HG03575 (cell line): ENCODE measurements at regions not wholly inside any gene's neighbourhood (a gene's known extent, or its start where the extent isn't known, plus 50 kb on each side); places are given as distances from the start of the nearest gene placed in this dataset.

Experiments
- ATAC-seq: cut with Tn5 transposase; IDR thresholded peaks from one replicate; pipeline ENCODE4 v1.9.1; 2021; ENCODE audit not compliant: unreplicated experiment, insufficient number of reproducible peaks, low FRiP score; ENCODE audit errors: extremely low read depth

DNA sequence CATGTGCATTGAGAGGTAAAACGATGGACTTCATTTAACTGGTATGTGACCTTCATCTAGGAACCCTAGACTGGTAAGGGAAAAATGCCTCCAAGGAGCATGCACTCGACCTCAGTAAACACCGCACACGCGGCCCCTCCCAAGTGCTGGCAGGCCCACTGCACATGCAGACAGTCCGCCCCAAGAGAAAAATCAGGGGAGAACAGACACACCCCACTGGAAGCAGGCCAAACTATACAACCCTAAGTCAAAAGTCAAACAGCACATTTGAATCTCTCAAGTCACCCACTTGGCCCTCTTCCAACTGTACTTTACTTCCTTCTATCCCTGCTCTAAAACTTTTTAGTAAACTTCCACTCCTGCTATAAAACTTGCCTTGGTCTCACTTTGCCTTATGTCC lies 250.1 kb upstream of the HES1 start:
- no peak for ATAC-seq

DNA sequence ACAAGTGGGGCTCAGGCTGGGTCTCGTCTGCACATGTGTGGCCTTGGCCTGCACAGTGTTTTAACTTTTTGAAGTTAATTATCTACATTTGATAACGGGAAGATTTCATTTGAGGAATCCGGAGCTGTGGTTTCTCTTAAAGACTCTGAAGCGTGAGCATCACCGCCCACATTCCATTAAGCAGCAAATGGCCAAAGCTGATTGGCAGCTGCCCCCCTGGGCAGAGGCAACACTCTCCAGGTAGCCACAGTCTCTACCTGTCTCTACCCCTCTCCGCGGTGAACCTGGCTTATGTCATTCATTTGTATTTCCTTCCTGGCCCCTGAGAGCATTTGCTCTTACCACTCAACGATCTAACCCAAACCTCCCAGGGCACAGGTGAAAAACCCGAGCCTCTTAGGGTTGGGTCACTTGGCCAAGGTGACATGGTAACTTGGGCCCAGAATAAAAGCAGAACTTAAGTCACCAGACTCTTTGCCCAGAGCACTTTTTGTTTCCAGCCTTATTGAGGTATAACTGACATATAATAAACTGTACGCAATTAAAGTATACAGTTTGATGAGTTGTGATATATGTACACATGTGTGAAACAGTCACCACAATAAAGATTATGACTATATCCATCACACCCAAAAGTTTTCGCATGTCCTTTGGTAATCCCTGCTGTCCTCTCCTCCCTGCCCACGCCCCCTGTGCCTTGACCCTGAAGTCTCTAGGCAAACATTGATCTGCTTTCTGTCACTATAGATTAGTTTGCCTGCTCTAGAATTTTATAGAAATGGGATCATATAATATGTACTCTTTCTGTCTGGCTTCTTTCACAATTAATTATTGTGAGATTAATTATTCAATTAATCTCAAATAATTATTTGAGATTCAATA lies 245.7 kb upstream of the HES1 start:
- ATAC-seq: no peak

GRCh38 chr3:193894121-193894863 lies 241.7 kb upstream of the HES1 start:
- no peak for ATAC-seq

- ATAC-seq: no peak
Measured at GRCh38 chr3:193895409-193895808, 240.5 kb upstream of the HES1 start.

GRCh38 chr3:193896419-193896818 lies 239.5 kb upstream of the HES1 start:
- no peak for ATAC-seq

GRCh38 chr3:193897288-193897687 lies 238.7 kb upstream of the HES1 start:
- no peak for ATAC-seq

DNA sequence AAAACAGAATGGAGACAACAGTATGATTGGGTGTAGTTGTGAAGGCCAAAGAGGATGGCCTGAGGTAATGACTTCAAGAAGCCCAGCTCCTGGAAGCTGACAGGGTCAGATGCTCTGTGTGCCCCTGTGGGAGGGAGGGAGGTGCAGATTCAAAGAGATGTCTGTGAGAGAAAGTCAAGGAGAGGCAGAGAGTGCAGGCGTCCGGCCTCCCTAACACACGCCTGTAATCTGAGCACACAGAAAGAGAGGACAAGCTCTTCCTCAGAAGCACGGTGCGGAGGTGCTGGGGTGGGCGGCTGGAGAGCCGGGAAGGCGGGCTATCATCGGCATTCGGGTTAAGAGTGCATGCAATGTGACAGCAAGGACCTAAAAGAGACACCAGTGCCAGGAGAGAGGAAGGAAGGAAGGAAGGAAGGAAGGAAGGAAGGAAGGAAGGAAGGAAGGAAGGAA lies 238.2 kb upstream of the HES1 start:
- no peak for ATAC-seq

DNA sequence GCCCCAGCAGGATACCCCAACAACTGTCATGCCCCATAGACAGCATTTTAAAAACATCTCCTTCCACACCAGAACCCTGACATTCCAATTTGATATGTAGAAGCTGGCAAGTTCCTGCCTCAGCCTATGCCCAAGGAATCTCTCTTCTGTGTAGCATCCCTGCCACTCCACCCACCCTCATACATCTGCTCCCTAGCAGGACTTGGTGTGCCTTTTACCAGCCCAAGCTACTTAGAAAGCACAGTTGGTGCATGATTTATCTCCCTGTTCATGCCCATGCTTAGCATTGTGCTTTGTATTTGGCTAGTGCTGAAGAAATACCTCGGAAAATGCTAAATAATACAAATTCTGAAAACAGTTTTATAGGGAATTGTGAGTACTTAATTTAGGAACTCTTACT lies 236.9 kb upstream of the HES1 start:
- no peak for ATAC-seq

GRCh38 chr3:193901007-193901406 lies 234.9 kb upstream of the HES1 start:
- ATAC-seq: no peak

- ATAC-seq: no peak
Measured at GRCh38 chr3:193902607-193903511, 233.1 kb upstream of the HES1 start.

DNA sequence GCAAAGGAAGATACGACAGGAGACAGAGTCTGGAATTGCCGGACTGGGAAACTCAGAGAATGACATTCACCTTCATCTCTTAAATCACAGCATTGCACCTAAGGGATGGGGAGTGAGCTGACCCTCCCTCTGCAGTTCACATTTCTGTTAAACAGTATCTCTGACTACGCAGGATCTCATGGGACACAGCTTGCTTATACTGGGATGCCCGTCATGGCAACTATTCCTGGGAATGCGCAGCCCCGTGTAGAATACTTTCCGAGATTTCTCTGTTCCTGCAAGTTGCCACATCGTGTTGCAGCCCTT lies 232.5 kb upstream of the HES1 start:
- no peak for ATAC-seq

- no peak for ATAC-seq
Measured at GRCh38 chr3:193903966-193904365, 232.0 kb upstream of the HES1 start.

DNA sequence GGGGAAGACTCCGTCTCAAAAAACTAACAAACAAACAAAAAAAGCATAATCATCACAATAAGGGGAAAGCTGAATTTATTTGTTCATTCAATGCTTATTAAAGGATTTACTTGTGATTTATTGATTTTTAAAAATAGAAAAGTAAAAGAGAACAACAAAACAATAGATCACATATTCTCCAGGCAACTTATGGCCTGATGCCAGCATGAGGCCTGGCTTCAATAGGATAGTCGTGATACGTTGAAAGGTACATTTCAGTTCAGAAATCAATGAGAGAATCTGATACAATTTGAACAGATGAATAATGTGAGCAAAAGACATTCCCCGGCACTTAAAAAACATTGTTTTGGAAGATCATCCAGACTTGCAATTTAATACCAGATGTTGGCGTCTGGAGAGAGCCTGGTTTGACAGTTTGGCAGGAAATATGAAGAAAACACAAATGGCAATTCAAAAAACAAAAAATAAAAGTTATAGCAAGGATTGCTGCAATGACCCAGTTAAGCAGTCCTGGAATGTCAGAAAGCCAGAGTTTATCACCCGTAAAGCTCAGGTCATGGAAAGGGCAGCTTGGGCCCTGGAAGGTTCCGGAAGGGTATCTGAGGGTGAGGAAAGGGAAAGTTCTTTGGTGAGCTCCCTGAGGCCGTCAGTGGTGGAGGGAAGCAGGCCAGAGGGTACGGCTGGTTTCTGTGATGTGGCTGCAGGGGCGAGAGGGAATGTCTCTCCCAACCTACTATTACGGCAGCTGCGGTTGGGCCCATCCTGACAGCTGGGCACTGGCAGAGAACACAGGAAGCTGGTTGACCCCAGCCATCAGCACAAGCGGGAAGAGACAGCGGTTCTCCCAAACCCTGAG lies 230.2 kb upstream of the HES1 start:
- ATAC-seq: no peak

GRCh38 chr3:193906849-193907410 lies 229.0 kb upstream of the HES1 start:
- no peak for ATAC-seq

- no peak for ATAC-seq
Measured at GRCh38 chr3:193908181-193908744, 227.7 kb upstream of the HES1 start.

- ATAC-seq: peak; percentile 63
Measured at GRCh38 chr3:193909387-193909786, 226.6 kb upstream of the HES1 start.

DNA sequence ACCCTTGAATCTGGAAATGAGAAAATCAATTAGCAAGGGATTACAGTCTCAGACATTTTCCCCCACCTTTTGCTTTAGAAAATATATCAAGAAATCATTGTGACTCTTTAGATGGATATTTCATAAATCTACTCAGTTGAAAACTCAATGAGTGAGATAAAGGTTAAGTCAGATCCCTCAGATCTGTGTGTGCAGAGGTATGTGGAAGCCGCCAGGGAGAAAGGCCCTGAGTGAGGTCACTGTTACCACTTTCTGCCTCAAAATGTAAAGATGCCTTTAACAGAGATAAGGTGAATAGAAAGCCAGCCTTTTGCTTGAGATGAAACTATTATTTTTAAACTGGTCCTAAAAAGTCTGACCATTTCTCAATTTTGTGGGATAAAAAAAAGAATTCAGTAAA lies 225.6 kb upstream of the HES1 start:
- ATAC-seq: no peak
